ENCODE measurements at regions not wholly inside any gene's neighbourhood (a gene's known extent, or its start where the extent isn't known, plus 50 kb on each side); places are given as distances from the start of the nearest gene placed in this dataset.

DNA sequence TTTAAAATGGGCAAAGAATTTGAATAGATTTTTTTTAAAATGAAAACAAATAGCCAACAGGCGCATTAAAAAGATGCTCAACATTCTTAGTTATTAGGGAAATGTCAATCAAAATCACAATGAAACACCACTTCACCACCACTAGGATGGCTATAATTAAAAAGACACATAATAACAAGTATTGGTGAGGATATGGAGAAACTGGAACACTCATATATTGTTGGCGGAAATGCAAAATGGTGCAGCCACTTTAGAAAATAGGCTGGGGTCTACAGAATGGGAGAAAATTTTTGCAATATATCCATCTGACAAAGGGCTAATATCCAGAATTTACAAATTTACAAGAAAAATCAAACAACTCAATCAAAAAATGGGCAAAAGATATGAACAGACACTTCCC is 107.8 kb upstream of the FOXD3 start:
- TF ChIP-seq EZH2 (optimal IDR thresholded peaks at IDR 0.05; ENCODE audit: low read depth, low read length) (no peak), CTCF (IDR thresholded peaks at IDR 0.05; ENCODE audit: low read length) (no peak)
